CD4-positive, alpha-beta memory T cell (primary cell): ENCODE measurements at regions not wholly inside any gene's neighbourhood (a gene's known extent, or its start where the extent isn't known, plus 50 kb on each side); places are given as distances from the start of the nearest gene placed in this dataset.

Experiments
- CTCF ChIA-PET: fragments of 350-600 bp; sonication (Branson Sonifier 250); formaldehyde crosslinking; loops from one replicate; lab custom pipeline; 2021; ENCODE audit warnings: inconsistent platforms; ENCODE audit not compliant: partially characterized antibody; lab: Charles Lee
- POLR2A ChIA-PET: fragments of 350-600 bp; sonication (Branson Sonifier 250); formaldehyde crosslinking; loops from one replicate; lab custom pipeline; 2021; ENCODE audit not compliant: partially characterized antibody; lab: Charles Lee
- DNase-seq, 5 donors: peaks; one replicate each; pipeline versions ENCODE4 v3.0.0 to v3.0.0-alpha.2; 2020 to 2022; ENCODE audit warnings: mixed read lengths in 1 of 5
- H3K27ac ChIP-seq: one replicate; pipeline ENCODE4 v1.7.0; 2013; ENCODE audit warnings: low read depth, low read length
- H3K27me3 ChIP-seq: 2 replicates; pipeline ENCODE4 v1.7.0; 2013; ENCODE audit warnings: mild to moderate bottlenecking, low read length, moderate library complexity; ENCODE audit not compliant: insufficient read depth
- H3K36me3 ChIP-seq: 2 replicates; pipeline ENCODE4 v1.7.0; 2013; ENCODE audit warnings: mild to moderate bottlenecking, low read length, moderate library complexity; ENCODE audit not compliant: insufficient read depth
- H3K4me1 ChIP-seq: 2 replicates; pipeline ENCODE4 v1.7.0; 2013; ENCODE audit warnings: mild to moderate bottlenecking, low read length, moderate library complexity; ENCODE audit not compliant: insufficient read depth
- H3K4me3 ChIP-seq, 2 donors: one replicate each; pipeline ENCODE4 v1.7.0; 2013; ENCODE audit warnings: low read length in 2 of 2, mild to moderate bottlenecking in 1 of 2
- H3K9me3 ChIP-seq, 2 donors: one replicate each; pipeline ENCODE4 v1.7.0; 2013; ENCODE audit warnings: low read length in 2 of 2, control low read depth in 1 of 2; ENCODE audit not compliant: control insufficient read depth in 1 of 2
- H3K27ac Mint-ChIP-seq, 7 donors: one replicate each; pipeline ENCODE4 v1.8.0; 2020 to 2021; ENCODE audit warnings: mixed read lengths in 7 of 7, mild to moderate bottlenecking in 6 of 7, inconsistent platforms in 3 of 7, moderate library complexity in 3 of 7
- H3K27me3 Mint-ChIP-seq, 2 donors: one replicate each; pipeline ENCODE4 v1.8.0; 2020 to 2021; ENCODE audit warnings: mixed read lengths in 2 of 2
- H3K36me3 Mint-ChIP-seq, 2 donors: one replicate each; pipeline ENCODE4 v1.8.0; 2020 to 2021; ENCODE audit warnings: mixed read lengths in 2 of 2, inconsistent platforms in 1 of 2, mild to moderate bottlenecking in 1 of 2
- H3K4me1 Mint-ChIP-seq, 4 donors: one replicate each; pipeline ENCODE4 v1.8.0; 2020 to 2021; ENCODE audit warnings: mixed read lengths in 4 of 4, mild to moderate bottlenecking in 1 of 4
- H3K4me3 Mint-ChIP-seq, 8 donors: one replicate each; pipeline ENCODE4 v1.8.0; 2020 to 2021; ENCODE audit warnings: mixed read lengths in 8 of 8, mild to moderate bottlenecking in 7 of 8, moderate library complexity in 6 of 8, inconsistent platforms in 3 of 8
- H3K9me3 Mint-ChIP-seq, 8 donors: one replicate each; pipeline ENCODE4 v1.8.0; 2020 to 2021; ENCODE audit warnings: mixed read lengths in 8 of 8, mild to moderate bottlenecking in 5 of 8, inconsistent platforms in 3 of 8, moderate library complexity in 1 of 8
- intact Hi-C: fragments of 100-400 bp; cut with micrococcal nuclease; formaldehyde crosslinking; loops from one replicate; pipeline ENCODE4 v1.15.1; 2023

- no peak overlapping the region for H3K4me3 ChIP-seq
- no peaks in the 10 kb centered on the region for H3K4me1 ChIP-seq
- no peaks in the 10 kb centered on the region for H3K9me3 ChIP-seq
- no peaks in the 10 kb centered on the region for H3K4me1 Mint-ChIP-seq
- H3K27ac Mint-ChIP-seq: no peak overlapping the region
- H3K27me3 Mint-ChIP-seq: no peaks in the 10 kb centered on the region
- ChIA-PET POLR2A (no interaction called here), CTCF (interaction anchor here (1.3 to 1.7 kb wide), 2 partner anchors 10 to 12 kb away, joined by 4 read pairs; no protein-coding TSS in a partner anchor)
- no peak overlapping the region for H3K27ac ChIP-seq
- no peaks in the 10 kb centered on the region for H3K27me3 ChIP-seq
- H3K36me3 ChIP-seq: no peaks in the 10 kb centered on the region
- no peaks in the 10 kb centered on the region for H3K9me3 Mint-ChIP-seq
- H3K36me3 Mint-ChIP-seq: no peaks in the 10 kb centered on the region
- H3K4me3 Mint-ChIP-seq: no peak overlapping the region
- intact Hi-C loops: no loop called here
- DNase-seq: no peak
Measured at GRCh38 chr4:20432088-20432487, 180.4 kb downstream of the SLIT2 start.

GRCh38 chr4:20433097-20433705, 181.5 kb downstream of the SLIT2 start:
- Mint-ChIP-seq H3K4me1 (no peaks in the 10 kb centered on the region), H3K36me3 (no peaks in the 10 kb centered on the region), H3K27me3 (no peaks in the 10 kb centered on the region), H3K9me3 (peaks cover 0 to 4% (median 0%) of the 10 kb centered on the region in 8 donors), H3K27ac (no peak overlapping the region), H3K4me3 (no peak overlapping the region)
- DNase-seq: no peak
- H3K9me3 ChIP-seq: no peaks in the 10 kb centered on the region
- H3K4me3 ChIP-seq: no peak overlapping the region
- no peak overlapping the region for H3K27ac ChIP-seq
- ChIA-PET CTCF (interaction anchor here (0.9 kb wide), 1 partner anchor 16 kb away, joined by 3 read pairs; no protein-coding TSS in a partner anchor), POLR2A (no interaction called here)
- H3K27me3 ChIP-seq: no peaks in the 10 kb centered on the region
- intact Hi-C loops: no loop called here
- H3K36me3 ChIP-seq: no peaks in the 10 kb centered on the region
- H3K4me1 ChIP-seq: no peaks in the 10 kb centered on the region

- Histone ChIP-seq H3K27me3 (no peaks in the 10 kb centered on the region), H3K27ac (no peak overlapping the region), H3K9me3 (no peaks in the 10 kb centered on the region), H3K4me1 (no peaks in the 10 kb centered on the region), H3K36me3 (no peaks in the 10 kb centered on the region), H3K4me3 (no peak overlapping the region)
- Mint-ChIP-seq H3K27ac (no peak overlapping the region), H3K4me1 (no peaks in the 10 kb centered on the region), H3K9me3 (peaks cover 0 to 4% (median under 1%) of the 10 kb centered on the region in 8 donors), H3K4me3 (no peak overlapping the region), H3K36me3 (no peaks in the 10 kb centered on the region), H3K27me3 (peaks cover 0 to 1% of the 10 kb centered on the region in 2 donors)
- POLR2A ChIA-PET: no interaction called here
- no peak for DNase-seq
- CTCF ChIA-PET: no interaction called here
- intact Hi-C loops: no loop called here
Measured at GRCh38 chr4:20440170-20440569, 188.5 kb downstream of the SLIT2 start.

- H3K4me3 Mint-ChIP-seq: no peak overlapping the region
- Histone ChIP-seq H3K4me1 (no peaks in the 10 kb centered on the region), H3K36me3 (no peaks in the 10 kb centered on the region), H3K27ac (no peak overlapping the region), H3K9me3 (no peaks in the 10 kb centered on the region), H3K27me3 (no peaks in the 10 kb centered on the region), H3K4me3 (no peak overlapping the region)
- ChIA-PET CTCF (no interaction called here), POLR2A (no interaction called here)
- no peaks in the 10 kb centered on the region for H3K36me3 Mint-ChIP-seq
- H3K27me3 Mint-ChIP-seq: peaks cover 0 to 4% of the 10 kb centered on the region in 2 donors
- no peak for DNase-seq
- H3K4me1 Mint-ChIP-seq: no peaks in the 10 kb centered on the region
- peaks cover 0 to 2% (median 0%) of the 10 kb centered on the region in 8 donors for H3K9me3 Mint-ChIP-seq
- intact Hi-C loops: no loop called here
- no peak overlapping the region for H3K27ac Mint-ChIP-seq
Measured at GRCh38 chr4:20443015-20443805, 191.5 kb downstream of the SLIT2 start.

- no peak overlapping the region for H3K27ac ChIP-seq
- no peak overlapping the region for H3K4me3 ChIP-seq
- H3K9me3 ChIP-seq: no peaks in the 10 kb centered on the region
- H3K36me3 Mint-ChIP-seq: no peaks in the 10 kb centered on the region
- H3K27ac Mint-ChIP-seq: no peak overlapping the region
- no peaks in the 10 kb centered on the region for H3K27me3 ChIP-seq
- intact Hi-C loops: no loop called here
- CTCF ChIA-PET: no interaction called here
- peaks cover 0 to 2% (median 0%) of the 10 kb centered on the region in 8 donors for H3K9me3 Mint-ChIP-seq
- H3K4me1 ChIP-seq: no peaks in the 10 kb centered on the region
- H3K4me3 Mint-ChIP-seq: no peak overlapping the region
- H3K4me1 Mint-ChIP-seq: no peaks in the 10 kb centered on the region
- POLR2A ChIA-PET: no interaction called here
- H3K36me3 ChIP-seq: no peaks in the 10 kb centered on the region
- H3K27me3 Mint-ChIP-seq: peaks cover 0 to 4% of the 10 kb centered on the region in 2 donors
- no peak for DNase-seq
Measured at GRCh38 chr4:20444599-20445337, 193.1 kb downstream of the SLIT2 start.

- intact Hi-C loops: no loop called here
- no peak overlapping the region for H3K4me3 Mint-ChIP-seq
- CTCF ChIA-PET: no interaction called here
Measured at GRCh38 chr4:20445933-20446723, 194.4 kb downstream of the SLIT2 start.

More at GRCh38 chr4:20445933-20446723, 194.4 kb downstream of the SLIT2 start:
- H3K27me3 ChIP-seq: no peaks in the 10 kb centered on the region
- H3K4me1 ChIP-seq: no peaks in the 10 kb centered on the region
- POLR2A ChIA-PET: no interaction called here
- no peak overlapping the region for H3K4me3 ChIP-seq
- H3K27ac Mint-ChIP-seq: no peak overlapping the region
- peaks cover 0 to 2% (median 0%) of the 10 kb centered on the region in 8 donors for H3K9me3 Mint-ChIP-seq
- H3K4me1 Mint-ChIP-seq: no peaks in the 10 kb centered on the region
- H3K27ac ChIP-seq: no peak overlapping the region
- no peaks in the 10 kb centered on the region for H3K36me3 ChIP-seq
- H3K9me3 ChIP-seq: no peaks in the 10 kb centered on the region
- peaks cover 0 to 4% of the 10 kb centered on the region in 2 donors for H3K27me3 Mint-ChIP-seq
- H3K36me3 Mint-ChIP-seq: no peaks in the 10 kb centered on the region
- DNase-seq: no peak
